ENCODE measurements at regions not wholly inside any gene's neighbourhood (a gene's known extent, or its start where the extent isn't known, plus 50 kb on each side); places are given as distances from the start of the nearest gene placed in this dataset.

GRCh38 chr20:11072982-11073381 lies 399.2 kb upstream of the JAG1 start:
- TF ChIP-seq CTCF (IDR thresholded peaks at IDR 0.05) (no peak), TCF7L2 (IDR thresholded peaks at IDR 0.05; ENCODE audit: low read depth, low read length) (no peak), POLR2AphosphoS5 (IDR thresholded peaks at IDR 0.05; ENCODE audit: low read depth, low read length) (no peak)

Data from Panc1 (cell line).